GM12878 (cell line): ENCODE measurements at regions not wholly inside any gene's neighbourhood (a gene's known extent, or its start where the extent isn't known, plus 50 kb on each side); places are given as distances from the start of the nearest gene placed in this dataset.

Experiments
- BACH1 ChIP-seq: fragments of 450-650 bp; IDR thresholded peaks from 2 replicates; pipeline ENCODE4 v1.6.1; 2017; ENCODE audit warnings: mild to moderate bottlenecking, borderline replicate concordance
- CBX5 ChIP-seq: sonication (generic); IDR thresholded peaks from 2 replicates; pipeline ENCODE4 v1.6.1; 2016; ENCODE audit warnings: low read depth, moderate library complexity, mild to moderate bottlenecking, inconsistent platforms
- CREB1 ChIP-seq: IDR thresholded peaks from 2 replicates; pipeline ENCODE4 v1.6.1; 2012; ENCODE audit warnings: low read depth, mild to moderate bottlenecking, inconsistent platforms
- CTCF ChIP-seq, 3 experiments: IDR thresholded peaks in 2 of 3; conservative IDR thresholded peaks in 1 of 3; 2 replicates each; pipeline ENCODE4 v1.5.1; 2011; ENCODE audit warnings: low read depth in 3 of 3, low read length in 3 of 3, mild to moderate bottlenecking in 3 of 3, control low read depth in 2 of 3, moderate library complexity in 2 of 3, inconsistent platforms in 1 of 3, mixed read lengths in 1 of 3; ENCODE audit not compliant: control insufficient read depth in 2 of 3, insufficient read depth in 1 of 3; ENCODE audit errors: extremely low read depth in 1 of 3
- EGR1 ChIP-seq, 2 experiments: IDR thresholded peaks; 1 replicate in 1 of 2; 2 replicates in 1 of 2; pipeline ENCODE4 v1.6.1; 2011 to 2012; ENCODE audit warnings: low read depth in 2 of 2, low read length in 2 of 2, borderline replicate concordance in 1 of 2, mild to moderate bottlenecking in 1 of 2, moderate library complexity in 1 of 2
- EZH2 ChIP-seq: IDR thresholded peaks from 2 replicates; pipeline ENCODE4 v1.6.1; 2012; ENCODE audit warnings: low read depth, mild to moderate bottlenecking, control low read depth, inconsistent platforms, low read length, borderline replicate concordance; ENCODE audit not compliant: control insufficient read depth
- HCFC1 ChIP-seq: fragments of 150-350 bp; IDR thresholded peaks from 2 replicates; pipeline ENCODE4 v1.6.1; 2014; ENCODE audit warnings: low read length
- IKZF1 ChIP-seq: fragments of 450-650 bp; conservative IDR thresholded peaks from 2 replicates; pipeline ENCODE4 v1.6.1; 2017; ENCODE audit warnings: antibody characterized with exemption, mild to moderate bottlenecking
- JUND ChIP-seq: IDR thresholded peaks from 2 replicates; pipeline ENCODE4 v1.6.1; 2012; ENCODE audit warnings: low read depth, mild to moderate bottlenecking, low read length, improper control_type of control experiment, moderate library complexity
- KDM1A ChIP-seq: fragments of 200-600 bp; sonication (generic); IDR thresholded peaks from 2 replicates; pipeline ENCODE4 v1.6.1; 2016; ENCODE audit warnings: borderline replicate concordance
- MTA3 ChIP-seq: IDR thresholded peaks from 2 replicates; pipeline ENCODE4 v1.6.1; 2012; ENCODE audit warnings: low read length, inconsistent platforms, borderline replicate concordance
- MYC ChIP-seq: IDR thresholded peaks from 2 replicates; pipeline ENCODE4 v1.6.1; 2011; ENCODE audit warnings: mild to moderate bottlenecking, low read length, moderate library complexity, inconsistent platforms; ENCODE audit not compliant: insufficient read depth, insufficient replicate concordance, insufficient read length, severe bottlenecking
- NFYB ChIP-seq: IDR thresholded peaks from 2 replicates; pipeline ENCODE4 v1.6.1; 2011; ENCODE audit warnings: low read depth, mild to moderate bottlenecking, low read length, improper control_type of control experiment, moderate library complexity; ENCODE audit not compliant: insufficient read depth
- TF ChIP-seq, protein P1 (sequence below): fragments of 450-650 bp; IDR thresholded peaks from 2 replicates; pipeline ENCODE4 v1.6.1; 2017; ENCODE audit warnings: mild to moderate bottlenecking

GRCh38 chr13:73198991-73199411 lies 140.2 kb downstream of the KLF5 start:
- TF ChIP-seq BACH1 (no peak), CTCF (IDR thresholded peaks at IDR 0.05 in 2 of 3, conservative IDR thresholded peaks at IDR 0.05 in 1 of 3; ENCODE audit: control insufficient read depth in 2 of 3, extremely low read depth in 1 of 3, insufficient read depth in 1 of 3, low read depth in 3 of 3, low read length in 3 of 3) (no peak), CBX5 (no peak), NFYB (no peak), MYC (no peak), CREB1 (no peak), JUND (no peak), IKZF1 (no peak), HCFC1 (no peak), EZH2 (no peak), EGR1 (IDR thresholded peaks at IDR 0.05; ENCODE audit: borderline replicate concordance in 1 of 2, low read depth in 2 of 2, low read length in 2 of 2) (no peak), MTA3 (no peak), KDM1A (no peak)
- TF ChIP-seq, protein P1, sequence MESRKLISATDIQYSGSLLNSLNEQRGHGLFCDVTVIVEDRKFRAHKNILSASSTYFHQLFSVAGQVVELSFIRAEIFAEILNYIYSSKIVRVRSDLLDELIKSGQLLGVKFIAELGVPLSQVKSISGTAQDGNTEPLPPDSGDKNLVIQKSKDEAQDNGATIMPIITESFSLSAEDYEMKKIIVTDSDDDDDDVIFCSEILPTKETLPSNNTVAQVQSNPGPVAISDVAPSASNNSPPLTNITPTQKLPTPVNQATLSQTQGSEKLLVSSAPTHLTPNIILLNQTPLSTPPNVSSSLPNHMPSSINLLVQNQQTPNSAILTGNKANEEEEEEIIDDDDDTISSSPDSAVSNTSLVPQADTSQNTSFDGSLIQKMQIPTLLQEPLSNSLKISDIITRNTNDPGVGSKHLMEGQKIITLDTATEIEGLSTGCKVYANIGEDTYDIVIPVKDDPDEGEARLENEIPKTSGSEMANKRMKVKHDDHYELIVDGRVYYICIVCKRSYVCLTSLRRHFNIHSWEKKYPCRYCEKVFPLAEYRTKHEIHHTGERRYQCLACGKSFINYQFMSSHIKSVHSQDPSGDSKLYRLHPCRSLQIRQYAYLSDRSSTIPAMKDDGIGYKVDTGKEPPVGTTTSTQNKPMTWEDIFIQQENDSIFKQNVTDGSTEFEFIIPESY, result no peak
